Right cardiac atrium (tissue), 5 donors: ENCODE measurements at regions not wholly inside any gene's neighbourhood (a gene's known extent, or its start where the extent isn't known, plus 50 kb on each side); places are given as distances from the start of the nearest gene placed in this dataset.
"Not testable (repeated sequence)": the region's sequence is repeated elsewhere in the genome, so short reads cannot be mapped to it uniquely, and the experiment has no call there.

Experiments used
- ATAC-seq, 2 donors: fragments of 200-7000 bp; cut with Tn5 transposase; one replicate each; pipeline versions ENCODE4 v1.8.0 to v1.9.1; 2020; ENCODE audit warnings: moderate library complexity in 2 of 2, mild to moderate bottlenecking in 1 of 2
- DNase-seq, 3 donors: peaks; one replicate each; pipeline ENCODE4 v3.0.0-alpha.2; 2020
- H3K27ac ChIP-seq: one replicate; pipeline ENCODE4 v1.5.1; 2013; ENCODE audit warnings: mild to moderate bottlenecking, low read length, control low read depth, moderate library complexity
- H3K27me3 ChIP-seq: one replicate; pipeline ENCODE4 v1.6.1; 2013; ENCODE audit not compliant: control insufficient read depth, insufficient read depth
- H3K4me1 ChIP-seq: one replicate; pipeline ENCODE4 v1.6.1; 2013; ENCODE audit warnings: low read length; ENCODE audit not compliant: control insufficient read depth, insufficient read depth
- H3K4me3 ChIP-seq: one replicate; pipeline ENCODE4 v1.5.1; 2013; ENCODE audit warnings: low read length, control low read depth
- H3K9me3 ChIP-seq: one replicate; pipeline ENCODE4 v1.6.1; 2013; ENCODE audit warnings: low read length; ENCODE audit not compliant: control insufficient read depth
- WGBS: extraction: QIAGEN DNeasy Blood & Tissue Kit; methylation state at CpG from one replicate; pipeline ENCODE4 v1.1.7; 2013; 5-methylcytosine and 5-hydroxymethylcytosine counted together
- intact Hi-C, 4 donors: fragments of 100-400 bp; cut with DNase I; formaldehyde crosslinking; loops; one replicate each; pipeline versions ENCODE4 v1.11.0 to v1.14.0; 2022 to 2023
- donor health status: healthy with polysubstance abuse.
- donor health status: DM: no; HTN: yes; CAD: no.
- donor health status: DM: no; HTN: no; CAD: no.
- donor health status: DM: no; HTN: yes; CAD: no; lungs with severe emphysema.
- donor health status: DM: yes; HTN: yes; CAD: no.

GRCh38 chr2:111461831-111462230, 341.1 kb downstream of the BCL2L11 start:
- H3K4me3 ChIP-seq, H3K4me1 ChIP-seq, H3K27ac ChIP-seq, intact Hi-C loops, DNase-seq, H3K9me3 ChIP-seq, H3K27me3 ChIP-seq, ATAC-seq: not testable (repeated sequence)
- WGBS, result 100% methylated on average over 1 of the region's 1 CpG

- intact Hi-C loops, H3K27me3 ChIP-seq, DNase-seq, ATAC-seq, H3K27ac ChIP-seq, H3K4me1 ChIP-seq, H3K9me3 ChIP-seq, H3K4me3 ChIP-seq: not testable (repeated sequence)
- 77% methylated on average over 2 of the region's 2 CpGs for WGBS
Observed at GRCh38 chr2:111462572-111462971, 341.9 kb downstream of the BCL2L11 start.

GRCh38 chr2:111463238-111463848, 342.6 kb downstream of the BCL2L11 start:
- H3K9me3 ChIP-seq, H3K27ac ChIP-seq, intact Hi-C loops, H3K4me3 ChIP-seq, H3K4me1 ChIP-seq, DNase-seq, H3K27me3 ChIP-seq: not testable (repeated sequence)
- WGBS, result 86% methylated on average over 12 of the region's 13 CpGs
- peak in 1 of 2 donors; percentile 36 for ATAC-seq

GRCh38 chr2:111463956-111464355, 343.2 kb downstream of the BCL2L11 start:
- H3K4me1 ChIP-seq, H3K27me3 ChIP-seq, intact Hi-C loops, H3K27ac ChIP-seq, H3K4me3 ChIP-seq, H3K9me3 ChIP-seq, DNase-seq: not testable (repeated sequence)
- WGBS, result no CpG with 5 or more reads among the region's 10 CpGs
- ATAC-seq, result peak; percentile 92 to 94

- H3K9me3 ChIP-seq, DNase-seq, H3K27ac ChIP-seq, intact Hi-C loops, ATAC-seq, H3K4me3 ChIP-seq, H3K27me3 ChIP-seq, H3K4me1 ChIP-seq: not testable (repeated sequence)
- WGBS, result 51% methylated on average over 7 of the region's 10 CpGs
Observed at GRCh38 chr2:111464367-111464766, 343.7 kb downstream of the BCL2L11 start.

GRCh38 chr2:111465521-111465920, 344.8 kb downstream of the BCL2L11 start:
- DNase-seq, ATAC-seq, intact Hi-C loops, H3K9me3 ChIP-seq, H3K4me1 ChIP-seq, H3K4me3 ChIP-seq, H3K27me3 ChIP-seq, H3K27ac ChIP-seq: not testable (repeated sequence)
- 98% methylated on average over 3 of the region's 3 CpGs for WGBS

GRCh38 chr2:111466744-111467143, 346.0 kb downstream of the BCL2L11 start:
- 68% methylated on average over 4 of the region's 4 CpGs for WGBS
- H3K9me3 ChIP-seq, H3K4me1 ChIP-seq, intact Hi-C loops, DNase-seq, H3K27me3 ChIP-seq, H3K27ac ChIP-seq, H3K4me3 ChIP-seq: not testable (repeated sequence)
- peak in 1 of 2 donors; percentile 41 for ATAC-seq

GRCh38 chr2:111470924-111471323, 350.2 kb downstream of the BCL2L11 start:
- H3K9me3 ChIP-seq, intact Hi-C loops, DNase-seq, H3K4me1 ChIP-seq, H3K27ac ChIP-seq, ATAC-seq, H3K27me3 ChIP-seq, H3K4me3 ChIP-seq: not testable (repeated sequence)
- WGBS, result 63% methylated on average over 2 of the region's 2 CpGs

GRCh38 chr2:111471791-111472530, 351.2 kb downstream of the BCL2L11 start:
- ATAC-seq (peak; percentile 87 to 91), DNase-seq (peak in 1 of 3 donors; percentile 33)
- 36% methylated on average over 9 of the region's 9 CpGs for WGBS
- H3K4me3 ChIP-seq, H3K9me3 ChIP-seq, H3K27me3 ChIP-seq, H3K27ac ChIP-seq, H3K4me1 ChIP-seq, intact Hi-C loops: not testable (repeated sequence)

GRCh38 chr2:111472844-111473403, 352.2 kb downstream of the BCL2L11 start:
- WGBS, result 79% methylated on average over 7 of the region's 7 CpGs
- H3K9me3 ChIP-seq, intact Hi-C loops, H3K27ac ChIP-seq, H3K27me3 ChIP-seq, H3K4me1 ChIP-seq, H3K4me3 ChIP-seq: not testable (repeated sequence)
- DNase-seq (peak in 1 of 3 donors; percentile 48), ATAC-seq (peak in 1 of 2 donors; percentile 13)

- H3K9me3 ChIP-seq, H3K27me3 ChIP-seq, DNase-seq, H3K4me1 ChIP-seq, intact Hi-C loops, H3K4me3 ChIP-seq, H3K27ac ChIP-seq: not testable (repeated sequence)
- peak; percentile 40 to 43 for ATAC-seq
- WGBS, result 26% methylated on average over 2 of the region's 3 CpGs
Observed at GRCh38 chr2:111473522-111473921, 352.8 kb downstream of the BCL2L11 start.
